ENCODE measurements at regions not wholly inside any gene's neighbourhood (a gene's known extent, or its start where the extent isn't known, plus 50 kb on each side); places are given as distances from the start of the nearest gene placed in this dataset.

DNA sequence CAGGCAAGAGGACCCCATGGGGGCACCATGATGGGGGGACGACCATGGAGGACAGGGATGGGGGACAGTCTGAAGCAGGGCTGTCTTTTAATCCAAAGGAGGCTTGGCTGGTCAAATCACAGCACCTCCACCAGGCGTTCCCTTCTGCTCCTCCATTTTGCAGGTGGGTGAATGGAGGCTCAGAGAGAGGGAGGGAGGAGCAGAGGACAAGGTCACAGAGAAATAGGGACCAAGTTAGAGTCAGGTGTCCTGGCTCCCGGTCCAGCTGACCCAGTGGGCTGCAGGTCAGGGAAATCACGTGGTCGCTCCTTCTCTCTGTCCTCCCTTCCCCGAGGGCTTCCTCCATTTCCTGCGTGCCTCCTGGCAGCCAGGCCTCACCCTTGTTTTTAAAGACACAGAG, 156.4 kb upstream of the SMIM23 start:
- no peak for DNase-seq (ENCODE audit: low read depth)
- TF ChIP-seq, protein P1, sequence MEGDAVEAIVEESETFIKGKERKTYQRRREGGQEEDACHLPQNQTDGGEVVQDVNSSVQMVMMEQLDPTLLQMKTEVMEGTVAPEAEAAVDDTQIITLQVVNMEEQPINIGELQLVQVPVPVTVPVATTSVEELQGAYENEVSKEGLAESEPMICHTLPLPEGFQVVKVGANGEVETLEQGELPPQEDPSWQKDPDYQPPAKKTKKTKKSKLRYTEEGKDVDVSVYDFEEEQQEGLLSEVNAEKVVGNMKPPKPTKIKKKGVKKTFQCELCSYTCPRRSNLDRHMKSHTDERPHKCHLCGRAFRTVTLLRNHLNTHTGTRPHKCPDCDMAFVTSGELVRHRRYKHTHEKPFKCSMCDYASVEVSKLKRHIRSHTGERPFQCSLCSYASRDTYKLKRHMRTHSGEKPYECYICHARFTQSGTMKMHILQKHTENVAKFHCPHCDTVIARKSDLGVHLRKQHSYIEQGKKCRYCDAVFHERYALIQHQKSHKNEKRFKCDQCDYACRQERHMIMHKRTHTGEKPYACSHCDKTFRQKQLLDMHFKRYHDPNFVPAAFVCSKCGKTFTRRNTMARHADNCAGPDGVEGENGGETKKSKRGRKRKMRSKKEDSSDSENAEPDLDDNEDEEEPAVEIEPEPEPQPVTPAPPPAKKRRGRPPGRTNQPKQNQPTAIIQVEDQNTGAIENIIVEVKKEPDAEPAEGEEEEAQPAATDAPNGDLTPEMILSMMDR (IDR thresholded peaks at IDR 0.05; ENCODE audit: insufficient read depth, low read depth, low read length) = no peak
- no peak overlapping the region for H3K4me3 ChIP-seq (ENCODE audit: low read depth, low read length)

DNA sequence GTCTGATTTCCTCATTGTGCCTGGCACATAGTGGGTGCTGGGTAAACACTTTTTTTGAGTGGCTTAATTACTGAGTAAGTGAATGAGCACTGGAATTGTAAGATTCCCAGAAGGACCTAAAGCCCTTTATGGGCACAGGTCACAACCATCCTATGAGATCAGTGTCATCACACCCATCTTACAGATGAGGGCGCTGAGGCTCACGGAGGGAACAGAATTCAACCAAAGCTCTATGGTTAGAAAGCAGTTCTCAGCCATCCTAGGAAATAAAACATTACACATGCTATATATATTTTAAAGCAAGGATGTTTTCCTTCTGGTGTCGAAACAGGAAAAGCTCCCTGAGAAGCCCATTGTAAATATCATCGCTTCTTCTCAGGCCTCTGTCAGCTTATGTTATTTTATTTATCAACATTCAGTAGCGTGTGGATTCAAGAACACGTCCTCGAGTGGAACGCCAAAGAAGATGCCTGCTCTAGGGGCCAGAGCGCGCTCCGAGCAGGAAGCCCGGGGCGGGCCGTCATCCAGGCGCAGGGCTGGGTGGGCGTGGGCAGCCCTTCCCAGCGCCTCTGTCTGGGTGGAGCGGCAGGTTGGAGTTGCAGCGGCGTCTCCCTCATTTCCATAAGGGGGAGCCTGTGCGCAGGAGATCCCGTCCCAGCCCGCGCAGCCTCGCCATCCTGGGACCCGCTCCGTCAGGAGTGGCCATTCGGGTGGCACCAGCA, 155.8 kb upstream of the SMIM23 start:
- H3K4me3 ChIP-seq (ENCODE audit: low read depth, low read length) = no peak overlapping the region

DNA sequence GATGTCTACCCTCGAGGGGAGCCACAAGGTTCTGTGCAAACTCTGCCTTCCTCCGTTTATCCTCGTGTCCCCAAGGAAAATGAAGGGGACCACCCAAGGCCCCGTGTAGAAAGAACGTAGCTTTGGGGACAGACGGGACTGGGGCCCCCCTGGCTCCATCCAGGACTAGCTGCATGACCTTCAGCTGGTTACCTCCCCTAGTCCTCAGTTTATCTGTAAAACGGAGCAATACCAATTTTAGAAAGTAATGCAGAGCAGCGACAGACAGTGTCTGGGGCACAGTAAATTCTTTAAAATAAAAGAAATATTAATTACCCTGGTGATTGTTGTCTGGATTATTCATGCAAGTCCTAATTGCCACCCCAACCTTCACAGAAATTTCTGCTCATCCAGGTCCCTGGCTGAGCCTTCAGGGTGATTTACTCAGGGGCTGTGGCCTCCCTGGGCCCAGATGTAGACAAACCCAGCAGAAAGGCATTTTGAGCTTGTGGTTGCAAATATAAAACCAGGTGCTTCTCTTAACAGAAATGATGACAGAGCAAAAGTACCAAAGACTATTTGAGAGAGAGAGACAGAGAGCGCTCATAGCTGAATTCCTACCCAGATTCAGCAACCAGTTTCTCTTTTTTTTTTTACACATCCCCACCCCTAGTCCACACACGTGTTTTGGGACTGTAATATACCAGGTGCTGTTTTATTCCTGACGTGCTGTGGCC, 155.1 kb upstream of the SMIM23 start:
- H3K4me3 ChIP-seq (ENCODE audit: low read depth, low read length) = no peak overlapping the region
- TF ChIP-seq, protein P1 (IDR thresholded peaks at IDR 0.05; ENCODE audit: insufficient read depth, low read depth, low read length) = no peak
- DNase-seq (ENCODE audit: low read depth) = no peak

More for the DNA sequence above, 155.8 kb upstream of the SMIM23 start:
- TF ChIP-seq, protein P1 (IDR thresholded peaks at IDR 0.05; ENCODE audit: insufficient read depth, low read depth, low read length) = peak; percentile 57
- DNase-seq (ENCODE audit: low read depth) = peak; percentile 51

DNA sequence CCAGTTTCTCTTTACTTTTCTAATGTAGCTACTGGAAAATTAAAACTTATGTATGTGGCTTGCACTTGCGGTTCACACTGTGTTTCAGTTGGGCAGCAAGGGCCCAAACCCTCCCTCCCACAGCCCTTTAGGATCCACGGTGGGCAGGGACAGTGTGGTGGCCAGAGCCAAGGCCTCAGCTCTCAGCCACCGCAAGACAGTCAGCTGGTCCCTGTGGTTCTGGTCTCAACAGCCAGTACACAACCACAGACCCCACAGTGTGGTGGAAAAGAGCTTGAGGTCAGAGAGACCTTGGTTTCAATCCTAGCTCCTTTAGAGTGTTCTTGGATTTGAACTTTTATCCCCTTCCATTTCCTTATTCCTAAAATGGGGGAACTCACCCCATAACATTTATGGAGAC, 153.0 kb upstream of the SMIM23 start:
- no peak overlapping the region for H3K4me3 ChIP-seq (ENCODE audit: low read depth, low read length)
- TF ChIP-seq, protein P1 (IDR thresholded peaks at IDR 0.05; ENCODE audit: insufficient read depth, low read depth, low read length) = no peak
- no peak for DNase-seq (ENCODE audit: low read depth)

DNA sequence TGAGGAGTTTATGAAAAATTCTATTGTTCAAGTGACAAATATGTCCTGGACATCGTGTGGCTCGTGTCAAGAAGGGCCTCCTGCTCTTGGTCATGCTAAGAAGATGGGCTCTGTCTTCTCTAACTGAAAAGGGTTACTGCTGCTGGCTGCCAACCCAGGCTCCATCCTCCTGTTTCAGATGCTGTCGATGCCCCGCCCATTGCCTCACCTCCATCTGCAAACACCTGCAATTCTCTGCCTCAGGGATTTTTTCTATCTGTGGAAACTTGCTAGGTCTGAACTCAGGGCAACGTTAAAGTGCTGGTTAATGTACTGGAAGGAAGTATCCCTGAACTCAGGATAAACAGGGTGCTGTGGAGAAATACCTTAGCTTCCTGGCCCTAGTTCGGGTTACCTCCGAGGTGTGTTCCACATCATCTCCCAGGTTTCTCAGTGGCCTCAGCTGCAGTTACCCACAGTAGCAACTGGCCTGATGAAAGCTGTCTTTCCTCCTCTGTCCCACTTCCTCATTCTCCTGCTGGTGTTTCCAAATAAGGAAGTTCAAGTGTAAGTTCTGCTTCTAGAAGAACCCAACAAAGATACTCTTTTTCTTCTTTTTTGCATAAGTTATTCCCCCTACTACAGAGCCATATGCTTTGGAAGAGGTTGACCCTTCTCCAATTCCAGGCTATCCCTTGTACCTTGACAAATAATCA, 151.7 kb upstream of the SMIM23 start:
- no peak for DNase-seq (ENCODE audit: low read depth)
- no peak overlapping the region for H3K4me3 ChIP-seq (ENCODE audit: low read depth, low read length)
- TF ChIP-seq, protein P1 (IDR thresholded peaks at IDR 0.05; ENCODE audit: insufficient read depth, low read depth, low read length) = no peak

DNA sequence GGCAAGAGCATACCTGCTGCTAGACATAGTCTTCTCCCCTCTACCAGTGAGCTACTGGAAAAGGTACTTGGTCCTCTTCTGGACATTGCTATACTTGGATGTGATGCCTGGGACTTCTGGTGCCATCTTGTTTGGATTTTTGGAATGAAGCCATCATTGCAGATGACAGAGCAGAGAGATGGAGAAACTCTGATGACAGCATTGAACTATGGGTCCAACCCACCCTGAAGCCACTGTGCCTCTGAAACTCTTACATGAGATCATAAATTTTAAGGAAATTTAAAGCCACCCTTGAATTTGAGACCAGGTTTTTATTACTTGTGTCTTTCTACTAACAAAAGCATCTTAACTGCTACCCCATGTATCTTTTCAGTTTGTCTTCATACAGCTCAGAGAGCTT, 151.1 kb upstream of the SMIM23 start:
- TF ChIP-seq, protein P1 (IDR thresholded peaks at IDR 0.05; ENCODE audit: insufficient read depth, low read depth, low read length) = no peak
- no peak for DNase-seq (ENCODE audit: low read depth)
- H3K4me3 ChIP-seq (ENCODE audit: low read depth, low read length) = no peak overlapping the region
